ENCODE measurements at regions not wholly inside any gene's neighbourhood (a gene's known extent, or its start where the extent isn't known, plus 50 kb on each side); places are given as distances from the start of the nearest gene placed in this dataset.

- no peak for TF ChIP-seq CHD7 (IDR thresholded peaks at IDR 0.05; ENCODE audit: insufficient replicate concordance, low read length)
- no peak for TF ChIP-seq SIN3A (conservative IDR thresholded peaks at IDR 0.05 in 1 of 2, IDR thresholded peaks at IDR 0.05 in 1 of 2; ENCODE audit: low read depth in 1 of 2, low read length in 2 of 2)
- no peak for TF ChIP-seq NRF1 (IDR thresholded peaks at IDR 0.05; ENCODE audit: low read depth, low read length)
- no peak for TF ChIP-seq CTBP2 (IDR thresholded peaks at IDR 0.05; ENCODE audit: borderline replicate concordance, insufficient read depth, insufficient read length, low read length)
- TF ChIP-seq TEAD4 (IDR thresholded peaks at IDR 0.05; ENCODE audit: low read depth, low read length) = no peak
- TF ChIP-seq BACH1 (IDR thresholded peaks at IDR 0.05; ENCODE audit: low read length) = no peak
- no peak for TF ChIP-seq BRCA1 (IDR thresholded peaks at IDR 0.05; ENCODE audit: low read depth, low read length)
- no peak for TF ChIP-seq CHD1 (IDR thresholded peaks at IDR 0.05; ENCODE audit: low read depth, low read length)
- TF ChIP-seq USF2 (IDR thresholded peaks at IDR 0.05; ENCODE audit: low read length) = no peak
- TF ChIP-seq SP4 (IDR thresholded peaks at IDR 0.05; ENCODE audit: low read length) = no peak
- no peak for TF ChIP-seq KDM5A (IDR thresholded peaks at IDR 0.05; ENCODE audit: low read length)
These were observed 203.7 kb upstream of the NUDT4 start (continued) for GRCh38 chr12:93174048-93174447.

Data from H1 (cell line).